ENCODE measurements at regions not wholly inside any gene's neighbourhood (a gene's known extent, or its start where the extent isn't known, plus 50 kb on each side); places are given as distances from the start of the nearest gene placed in this dataset.

- TF ChIP-seq CTCF (IDR thresholded peaks at IDR 0.05; ENCODE audit: low read depth, low read length) (no peak), MYC (IDR thresholded peaks at IDR 0.05; ENCODE audit: low read depth, low read length) (no peak)
These were observed 994.0 kb downstream of the TSN start for GRCh38 chr2:122749405-122749804.
